H1 (cell line): ENCODE measurements at regions not wholly inside any gene's neighbourhood (a gene's known extent, or its start where the extent isn't known, plus 50 kb on each side); places are given as distances from the start of the nearest gene placed in this dataset.
A peak's percentile ranks its signal among the peaks of the same experiment; 100 is the strongest.

Source experiments
- CTCF ChIA-PET: fragments of 300-600 bp; sonication (Branson Sonifier 250); formaldehyde crosslinking; loops from one replicate; lab custom pipeline; 2021; ENCODE audit not compliant: partially characterized antibody; lab: Charles Lee
- POLR2A ChIA-PET: fragments of 300-600 bp; sonication (Branson Sonifier 250); formaldehyde crosslinking; loops from one replicate; lab custom pipeline; 2021; ENCODE audit warnings: inconsistent platforms; ENCODE audit not compliant: partially characterized antibody; lab: Charles Lee
- DNase-seq, 2 experiments: peaks; one replicate each; pipeline versions ENCODE4 v3.0.0 to v3.0.0-alpha.2; 2010 to 2022; ENCODE audit warnings: low spot score in 2 of 2, low read depth in 1 of 2, mixed read lengths in 1 of 2
- FAIRE-seq: peaks from 2 replicates; lab custom pipeline; 2011; peaks lifted over from hg19 to GRCh38; lab: Jason Lieb, UNC
- H2AFZ ChIP-seq: 2 replicates; pipeline ENCODE4 v1.8.1; 2012; ENCODE audit warnings: low read length, inconsistent platforms
- H2AK5ac ChIP-seq: 2 replicates; pipeline ENCODE4 v1.6.1; 2013; ENCODE audit warnings: low read depth, low read length
- H2BK120ac ChIP-seq: replicated peaks from 2 replicates; pipeline ENCODE3; 2013; ENCODE audit warnings: low read depth, low read length, inconsistent platforms
- H2BK12ac ChIP-seq: 2 replicates; pipeline ENCODE4 v1.6.1; 2013; ENCODE audit warnings: low read depth, low read length
- H2BK15ac ChIP-seq: 2 replicates; pipeline ENCODE4 v1.6.1; 2013; ENCODE audit warnings: low read length
- H2BK20ac ChIP-seq: 2 replicates; pipeline ENCODE4 v1.6.1; 2013; ENCODE audit warnings: low read length
- H2BK5ac ChIP-seq: 2 replicates; pipeline ENCODE4 v1.6.1; 2013; ENCODE audit warnings: low read depth, low read length
- H3K14ac ChIP-seq: 2 replicates; pipeline ENCODE4 v1.6.1; 2013; ENCODE audit warnings: inconsistent platforms; ENCODE audit not compliant: insufficient read length
- H3K18ac ChIP-seq: 2 replicates; pipeline ENCODE4 v1.6.1; 2013; ENCODE audit warnings: low read length; ENCODE audit errors: extremely low read depth
- H3K23ac ChIP-seq: 2 replicates; pipeline ENCODE4 v1.6.1; 2013; ENCODE audit warnings: inconsistent platforms; ENCODE audit not compliant: insufficient read length
- H3K23me2 ChIP-seq: 2 replicates; pipeline ENCODE4 v1.6.1; 2013; ENCODE audit warnings: low read depth, low read length
- H3K27ac ChIP-seq: 2 replicates; pipeline ENCODE4 v1.6.1; 2011; ENCODE audit warnings: low read depth, low read length, inconsistent platforms
- H3K27me3 ChIP-seq, 4 experiments: replicated peaks in 1 of 4; 1 replicate in 1 of 4; 2 replicates in 3 of 4; pipeline versions ENCODE4 v1.6.1 to v1.8.1; 2011 to 2013; ENCODE audit warnings: low read length in 3 of 4, mild to moderate bottlenecking in 3 of 4, inconsistent platforms in 2 of 4, mixed read lengths in 2 of 4, moderate library complexity in 1 of 4; ENCODE audit not compliant: control insufficient read depth in 3 of 4, insufficient read depth in 3 of 4; ENCODE audit errors: extremely low read depth in 1 of 4
- H3K36me3 ChIP-seq, 4 experiments: 2 replicates each; pipeline versions ENCODE4 v1.6.1 to v1.8.1; 2011 to 2013; ENCODE audit warnings: mild to moderate bottlenecking in 4 of 4, low read length in 3 of 4, moderate library complexity in 2 of 4, control low read depth in 1 of 4, inconsistent platforms in 1 of 4; ENCODE audit not compliant: insufficient read depth in 4 of 4, control insufficient read depth in 2 of 4
- H3K4ac ChIP-seq: replicated peaks from 2 replicates; pipeline ENCODE3; 2013; ENCODE audit warnings: low read length, low read depth, mixed read lengths, inconsistent platforms; ENCODE audit not compliant: insufficient read length
- H3K4me1 ChIP-seq, 4 experiments: replicated peaks in 1 of 4; 1 replicate in 1 of 4; 2 replicates in 3 of 4; pipeline versions ENCODE4 v1.6.1 to v1.8.1; 2011 to 2013; ENCODE audit warnings: low read length in 3 of 4, inconsistent platforms in 2 of 4, mixed read lengths in 1 of 4; ENCODE audit not compliant: insufficient read depth in 4 of 4, control insufficient read depth in 3 of 4
- H3K4me2 ChIP-seq, 2 experiments: 2 replicates each; pipeline versions ENCODE4 v1.6.1 to v1.8.1; 2011 to 2013; ENCODE audit warnings: low read depth in 2 of 2, low read length in 2 of 2, control low read depth in 1 of 2, inconsistent platforms in 1 of 2, mild to moderate bottlenecking in 1 of 2; ENCODE audit not compliant: insufficient read depth in 1 of 2
- H3K4me3 ChIP-seq, 4 experiments: fragments of 200-600, 300-600 bp in 1 of 4; sonication (generic), shearing (Covaris generic), sonication (Bioruptor Twin) in 1 of 4; 2 replicates each; pipeline versions ENCODE4 v1.5.1 to v1.8.1; 2011 to 2016; ENCODE audit warnings: low read length in 4 of 4, low read depth in 3 of 4, control low read depth in 2 of 4, inconsistent platforms in 2 of 4, mild to moderate bottlenecking in 2 of 4, mixed read lengths in 1 of 4, moderate library complexity in 1 of 4; ENCODE audit not compliant: insufficient read depth in 2 of 4; ENCODE audit errors: extremely low read depth in 1 of 4
- H3K56ac ChIP-seq: replicated peaks from 2 replicates; pipeline ENCODE3; 2013; ENCODE audit warnings: low read depth, mild to moderate bottlenecking, mixed read lengths, low read length, inconsistent platforms; ENCODE audit not compliant: insufficient read length
- H3K79me1 ChIP-seq: 2 replicates; pipeline ENCODE4 v1.6.1; 2013; ENCODE audit warnings: low read depth, low read length, control low read depth
- H3K79me2 ChIP-seq, 2 experiments: 2 replicates each; pipeline versions ENCODE4 v1.6.1 to v1.8.1; 2012 to 2013; ENCODE audit warnings: low read length in 2 of 2, mild to moderate bottlenecking in 2 of 2, inconsistent platforms in 1 of 2; ENCODE audit not compliant: insufficient read depth in 2 of 2, control insufficient read depth in 1 of 2
- H3K9ac ChIP-seq, 4 experiments: replicated peaks in 1 of 4; 1 replicate in 1 of 4; 2 replicates in 3 of 4; pipeline versions ENCODE4 v1.6.1 to v1.8.1; 2011 to 2013; ENCODE audit warnings: low read depth in 3 of 4, low read length in 3 of 4, control low read depth in 2 of 4, mild to moderate bottlenecking in 2 of 4, moderate library complexity in 2 of 4, inconsistent platforms in 1 of 4; ENCODE audit errors: extremely low read depth in 1 of 4
- H3K9me3 ChIP-seq, 2 experiments: 2 replicates each; pipeline versions ENCODE4 v1.6.1 to v1.8.1; 2012 to 2013; ENCODE audit warnings: mild to moderate bottlenecking in 2 of 2, moderate library complexity in 2 of 2, control low read depth in 1 of 2, inconsistent platforms in 1 of 2, low read depth in 1 of 2, low read length in 1 of 2, mixed read lengths in 1 of 2; ENCODE audit not compliant: insufficient read depth in 2 of 2
- H4K20me1 ChIP-seq, 2 experiments: replicated peaks in 1 of 2; 2 replicates each; pipeline versions ENCODE3 to v1.8.1; 2011 to 2013; ENCODE audit warnings: inconsistent platforms in 2 of 2, low read length in 2 of 2, mild to moderate bottlenecking in 1 of 2; ENCODE audit not compliant: insufficient read depth in 2 of 2, control insufficient read depth in 1 of 2
- H4K5ac ChIP-seq: 2 replicates; pipeline ENCODE4 v1.6.1; 2013; ENCODE audit warnings: low read length, low read depth, mixed read lengths, inconsistent platforms; ENCODE audit not compliant: insufficient read length
- H4K8ac ChIP-seq: 2 replicates; pipeline ENCODE4 v1.8.0; 2013; ENCODE audit warnings: mild to moderate bottlenecking, moderate library complexity, low read length, inconsistent platforms; ENCODE audit not compliant: insufficient read depth; ENCODE audit errors: extremely low read depth
- H4K91ac ChIP-seq: replicated peaks from 2 replicates; pipeline ENCODE3; 2013; ENCODE audit warnings: low read length, mixed read lengths, inconsistent platforms; ENCODE audit not compliant: insufficient read length
- RAD21 ChIP-seq, 2 experiments: IDR thresholded peaks in 1 of 2; conservative IDR thresholded peaks in 1 of 2; 2 replicates each; pipeline ENCODE4 v1.6.1; 2011; ENCODE audit warnings: low read depth in 2 of 2, low read length in 2 of 2, improper control_type of control experiment in 1 of 2, inconsistent platforms in 1 of 2, mild to moderate bottlenecking in 1 of 2, moderate library complexity in 1 of 2
- WGBS, 2 experiments: shearing (Covaris generic) in 1 of 2; methylation state at CpG; one replicate each; pipeline versions ENCODE4 v1.1.6 to v1.1.7; 2013 to 2015; ENCODE audit warnings: low lambda C conversion rate in 2 of 2, mixed read lengths in 2 of 2, inconsistent platforms in 1 of 2, low coverage in 1 of 2, missing lambda C conversion rate in 1 of 2; ENCODE audit not compliant: insufficient replicate concordance in 2 of 2, insufficient coverage in 1 of 2, insufficient read length in 1 of 2; ENCODE audit errors: extremely low coverage in 1 of 2, missing lambda C conversion rate in 1 of 2; 5-methylcytosine and 5-hydroxymethylcytosine counted together
- TF ChIP-seq, protein P1 (sequence below): IDR thresholded peaks from 2 replicates; pipeline ENCODE4 v1.6.1; 2012; ENCODE audit warnings: inconsistent platforms

DNA sequence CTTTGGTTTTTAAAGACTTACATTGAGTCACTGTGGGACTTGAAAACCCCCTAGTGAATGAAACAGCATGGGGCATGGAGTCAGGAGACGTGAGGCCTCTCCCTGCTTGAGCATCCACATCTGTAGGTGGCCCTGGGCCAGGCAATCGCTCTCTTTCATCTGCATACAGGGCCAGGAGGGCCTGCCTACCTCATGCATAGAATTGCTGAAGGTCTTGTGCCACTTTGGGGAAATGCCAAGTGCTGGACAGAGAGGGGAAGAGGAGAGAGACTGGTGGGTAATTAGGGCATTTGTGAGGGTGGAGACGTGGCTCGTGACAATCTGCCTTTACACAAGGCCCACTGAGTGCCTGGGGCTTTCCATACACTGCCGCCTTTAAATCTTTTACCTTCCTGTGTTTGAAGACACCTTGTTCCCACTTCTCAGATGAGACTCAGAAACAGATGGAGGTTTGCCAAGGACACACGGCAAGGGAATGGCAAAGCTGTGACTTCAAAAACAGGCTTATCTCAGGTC is 322.2 kb upstream of the HS6ST1 start:
- Histone ChIP-seq H2BK20ac (peak overlapping the region; percentile 98; the same call in 1 of the 2 replicates), H3K9ac (no peak overlapping the region), H3K18ac (peak overlapping the region; percentile 34; the same call in 1 of the 2 replicates), H3K27ac (no peak overlapping the region), H3K56ac (no peak overlapping the region), H4K8ac (no peak overlapping the region), H2AK5ac (peak overlapping the region; percentile 96), H2BK120ac (peak overlapping the region; percentile 35), H3K79me1 (no peaks in the 10 kb centered on the region), H3K23ac (no peak overlapping the region), H4K5ac (no peak overlapping the region), H3K23me2 (peaks cover 2% of the 10 kb centered on the region; the same call in 1 of the 2 replicates), H3K36me3 (no peaks in the 10 kb centered on the region), H3K4me1 (peaks cover 29 to 56% (median 37%) of the 10 kb centered on the region in 4 experiments), H3K4me3 (no peak overlapping the region), H2BK12ac (peak overlapping the region; percentile 100), H3K14ac (no peak overlapping the region), H3K27me3 (peaks cover 0 to 2% (median 0%) of the 10 kb centered on the region in 4 experiments; a peak in 2 of 7 replicates), H3K79me2 (no peaks in the 10 kb centered on the region), H3K4ac (peak overlapping the region; percentile 53), H3K9me3 (no peaks in the 10 kb centered on the region), H2AFZ (no peak overlapping the region), H2BK5ac (peak overlapping the region; percentile 100; the same call in 1 of the 2 replicates), H4K20me1 (no peaks in the 10 kb centered on the region), H2BK15ac (no peak overlapping the region), H3K4me2 (no peak overlapping the region), H4K91ac (peak overlapping the region; percentile 81)
- no peak for FAIRE-seq
- CTCF ChIA-PET: no interaction called here
- DNase-seq: peak in 1 of 2 experiments; percentile 26
- POLR2A ChIA-PET: no interaction called here
- WGBS, 2 experiments: 89% methylated on average over 6 of the region's 6 CpGs; no CpG with 5 or more reads in 1 of the 2 experiments
- no peak for TF ChIP-seq RAD21 (IDR thresholded peaks at IDR 0.05 in 1 of 2, conservative IDR thresholded peaks at IDR 0.05 in 1 of 2; ENCODE audit: low read depth in 2 of 2, low read length in 2 of 2)
- TF ChIP-seq, protein P1, sequence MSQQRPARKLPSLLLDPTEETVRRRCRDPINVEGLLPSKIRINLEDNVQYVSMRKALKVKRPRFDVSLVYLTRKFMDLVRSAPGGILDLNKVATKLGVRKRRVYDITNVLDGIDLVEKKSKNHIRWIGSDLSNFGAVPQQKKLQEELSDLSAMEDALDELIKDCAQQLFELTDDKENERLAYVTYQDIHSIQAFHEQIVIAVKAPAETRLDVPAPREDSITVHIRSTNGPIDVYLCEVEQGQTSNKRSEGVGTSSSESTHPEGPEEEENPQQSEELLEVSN: peak; percentile 27; the same call in 1 of the 2 replicates
